ENCODE measurements at regions not wholly inside any gene's neighbourhood (a gene's known extent, or its start where the extent isn't known, plus 50 kb on each side); places are given as distances from the start of the nearest gene placed in this dataset.

DNA sequence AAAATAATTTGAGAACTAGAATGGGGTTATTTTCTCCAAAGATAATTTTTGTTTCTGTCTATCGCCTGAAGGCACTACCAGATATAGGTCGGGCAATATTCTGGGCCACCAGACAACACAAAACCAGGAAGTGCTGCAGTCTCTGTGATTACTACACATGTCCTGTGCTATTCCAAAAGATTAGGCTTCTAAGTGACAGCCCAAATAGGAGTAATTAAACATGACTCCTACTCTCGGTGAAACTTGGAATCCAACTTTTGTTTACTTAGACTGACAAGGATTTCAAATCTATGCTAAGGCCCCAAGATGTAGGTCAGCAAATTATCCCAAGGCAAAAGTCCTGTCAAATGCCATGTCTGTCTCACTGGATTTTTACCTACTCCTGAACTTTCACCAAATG, 157.6 kb upstream of the LRFN5 start:
- TF ChIP-seq, protein P1, sequence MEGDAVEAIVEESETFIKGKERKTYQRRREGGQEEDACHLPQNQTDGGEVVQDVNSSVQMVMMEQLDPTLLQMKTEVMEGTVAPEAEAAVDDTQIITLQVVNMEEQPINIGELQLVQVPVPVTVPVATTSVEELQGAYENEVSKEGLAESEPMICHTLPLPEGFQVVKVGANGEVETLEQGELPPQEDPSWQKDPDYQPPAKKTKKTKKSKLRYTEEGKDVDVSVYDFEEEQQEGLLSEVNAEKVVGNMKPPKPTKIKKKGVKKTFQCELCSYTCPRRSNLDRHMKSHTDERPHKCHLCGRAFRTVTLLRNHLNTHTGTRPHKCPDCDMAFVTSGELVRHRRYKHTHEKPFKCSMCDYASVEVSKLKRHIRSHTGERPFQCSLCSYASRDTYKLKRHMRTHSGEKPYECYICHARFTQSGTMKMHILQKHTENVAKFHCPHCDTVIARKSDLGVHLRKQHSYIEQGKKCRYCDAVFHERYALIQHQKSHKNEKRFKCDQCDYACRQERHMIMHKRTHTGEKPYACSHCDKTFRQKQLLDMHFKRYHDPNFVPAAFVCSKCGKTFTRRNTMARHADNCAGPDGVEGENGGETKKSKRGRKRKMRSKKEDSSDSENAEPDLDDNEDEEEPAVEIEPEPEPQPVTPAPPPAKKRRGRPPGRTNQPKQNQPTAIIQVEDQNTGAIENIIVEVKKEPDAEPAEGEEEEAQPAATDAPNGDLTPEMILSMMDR (conservative IDR thresholded peaks at IDR 0.05), result no peak
- no peak for TF ChIP-seq ZFX (IDR thresholded peaks at IDR 0.05)

Data from C4-2B (cell line).